H1 (cell line): ENCODE measurements at regions not wholly inside any gene's neighbourhood (a gene's known extent, or its start where the extent isn't known, plus 50 kb on each side); places are given as distances from the start of the nearest gene placed in this dataset.

ENCODE experiments used
- BRCA1 ChIP-seq: IDR thresholded peaks from 2 replicates; pipeline ENCODE4 v1.6.1; 2012; ENCODE audit warnings: low read depth, low read length, improper control_type of control experiment
- CTCF ChIP-seq, 3 experiments: IDR thresholded peaks; 1 replicate in 2 of 3; 2 replicates in 1 of 3; pipeline versions ENCODE4 v1.5.1 to v1.6.1; 2011; ENCODE audit warnings: low read length in 3 of 3, mild to moderate bottlenecking in 3 of 3, inconsistent platforms in 2 of 3, low read depth in 1 of 3, moderate library complexity in 1 of 3; ENCODE audit not compliant: insufficient read depth in 1 of 3; ENCODE audit errors: control extremely low read depth in 1 of 3
- E2F6 ChIP-seq: IDR thresholded peaks from 2 replicates; pipeline ENCODE4 v1.6.1; 2012; ENCODE audit warnings: inconsistent platforms
- EZH2 ChIP-seq: fragments of 200-600 bp; sonication (generic); IDR thresholded peaks from 2 replicates; pipeline ENCODE4 v1.7.1; 2012; ENCODE audit warnings: low read depth, mild to moderate bottlenecking, moderate library complexity, low read length, inconsistent platforms; ENCODE audit not compliant: severe bottlenecking
- JUN ChIP-seq: IDR thresholded peaks from 2 replicates; pipeline ENCODE4 v1.6.1; 2011; ENCODE audit warnings: low read depth, mild to moderate bottlenecking, improper control_type of control experiment, low read length
- NRF1 ChIP-seq: IDR thresholded peaks from 2 replicates; pipeline ENCODE4 v1.6.1; 2011; ENCODE audit warnings: mild to moderate bottlenecking, low read depth, low read length, improper control_type of control experiment
- PHF8 ChIP-seq: fragments of 200-600 bp; sonication (generic); conservative IDR thresholded peaks from 2 replicates; pipeline ENCODE4 v1.7.1; 2012; ENCODE audit warnings: low read depth, mild to moderate bottlenecking, inconsistent platforms, low read length, moderate library complexity
- RBBP5 ChIP-seq: IDR thresholded peaks from 2 replicates; pipeline ENCODE4 v1.7.1; 2012; ENCODE audit warnings: low read depth, mild to moderate bottlenecking, inconsistent platforms, low read length, moderate library complexity, borderline replicate concordance
- RFX5 ChIP-seq: IDR thresholded peaks from 2 replicates; pipeline ENCODE4 v1.6.1; 2011; ENCODE audit warnings: low read depth, low read length, improper control_type of control experiment, borderline replicate concordance
- SP2 ChIP-seq: IDR thresholded peaks from 2 replicates; pipeline ENCODE4 v1.6.1; 2012; ENCODE audit warnings: mild to moderate bottlenecking, low read length, inconsistent platforms
- TAF1 ChIP-seq: IDR thresholded peaks from 2 replicates; pipeline ENCODE4 v1.6.1; 2011; ENCODE audit warnings: mild to moderate bottlenecking, low read depth, low read length
- TBP ChIP-seq: IDR thresholded peaks from 2 replicates; pipeline ENCODE4 v1.6.1; 2011; ENCODE audit warnings: low read depth, low read length, improper control_type of control experiment
- TEAD4 ChIP-seq: IDR thresholded peaks from 2 replicates; pipeline ENCODE4 v1.6.1; 2012; ENCODE audit warnings: low read depth, low read length, inconsistent platforms, mixed read lengths
- TF ChIP-seq, protein P1 (sequence below): IDR thresholded peaks from 2 replicates; pipeline ENCODE4 v1.6.1; 2011; ENCODE audit warnings: low read length, improper control_type of control experiment

DNA sequence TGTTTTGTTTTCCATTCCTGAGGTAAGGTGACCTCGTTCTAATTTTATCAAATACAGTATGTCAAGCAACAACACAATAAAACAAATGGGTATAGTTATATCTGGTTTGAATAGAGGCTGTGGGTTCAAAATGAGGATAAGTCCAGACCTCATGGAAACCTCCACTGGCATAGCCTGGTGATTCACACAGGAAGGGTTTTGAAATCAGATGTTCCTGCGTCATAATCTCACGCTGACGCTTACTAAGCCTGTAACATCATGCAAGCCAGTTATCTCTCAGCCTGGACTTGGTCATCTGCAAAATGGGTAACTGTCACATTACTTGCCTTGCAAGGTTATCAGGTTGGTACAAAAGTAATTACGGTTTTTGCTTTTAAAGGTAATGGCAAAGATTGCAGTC is 1056.3 kb upstream of the EEF2KMT start:
- TF ChIP-seq, protein P1, sequence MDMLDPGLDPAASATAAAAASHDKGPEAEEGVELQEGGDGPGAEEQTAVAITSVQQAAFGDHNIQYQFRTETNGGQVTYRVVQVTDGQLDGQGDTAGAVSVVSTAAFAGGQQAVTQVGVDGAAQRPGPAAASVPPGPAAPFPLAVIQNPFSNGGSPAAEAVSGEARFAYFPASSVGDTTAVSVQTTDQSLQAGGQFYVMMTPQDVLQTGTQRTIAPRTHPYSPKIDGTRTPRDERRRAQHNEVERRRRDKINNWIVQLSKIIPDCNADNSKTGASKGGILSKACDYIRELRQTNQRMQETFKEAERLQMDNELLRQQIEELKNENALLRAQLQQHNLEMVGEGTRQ = no peak
- no peak for TF ChIP-seq PHF8
- no peak for TF ChIP-seq JUN
- no peak for TF ChIP-seq SP2
- TF ChIP-seq CTCF (IDR thresholded peaks at IDR 0.05; ENCODE audit: control extremely low read depth in 1 of 3, insufficient read depth in 1 of 3, low read depth in 1 of 3, low read length in 3 of 3) = no peak
- TF ChIP-seq TAF1 = no peak
- TF ChIP-seq RFX5 = no peak
- no peak for TF ChIP-seq TBP
- TF ChIP-seq NRF1 = no peak
- no peak for TF ChIP-seq EZH2
- no peak for TF ChIP-seq RBBP5
- no peak for TF ChIP-seq E2F6
- no peak for TF ChIP-seq BRCA1
- TF ChIP-seq TEAD4 = no peak
